ENCODE measurements at regions not wholly inside any gene's neighbourhood (a gene's known extent, or its start where the extent isn't known, plus 50 kb on each side); places are given as distances from the start of the nearest gene placed in this dataset.

GRCh38 chr22:49514211-49514610, 313.5 kb downstream of the BRD1 start:
- TF ChIP-seq GATA2 (IDR thresholded peaks at IDR 0.05; ENCODE audit: low read depth, low read length) (no peak), GATA3 (IDR thresholded peaks at IDR 0.05; ENCODE audit: low read depth, low read length) (no peak)
